ENCODE measurements at regions not wholly inside any gene's neighbourhood (a gene's known extent, or its start where the extent isn't known, plus 50 kb on each side); places are given as distances from the start of the nearest gene placed in this dataset.
"Not testable (repeated sequence)": the region's sequence is repeated elsewhere in the genome, so short reads cannot be mapped to it uniquely, and the experiment has no call there.

- no peaks in the 10 kb centered on the region for H3K36me3 ChIP-seq (ENCODE audit: control insufficient read depth in 2 of 3, insufficient read depth in 3 of 3, low read length in 3 of 3)
- FAIRE-seq, result no peak
- intact Hi-C loops (cut with DNase I), result no loop called here
These were observed 2405.8 kb downstream of the PCDH7 start for GRCh38 chr4:33126002-33126401.

GRCh38 chr4:33130662-33131061 lies 2410.5 kb downstream of the PCDH7 start:
- peak; percentile 99 for FAIRE-seq
- H3K4me1 ChIP-seq (ENCODE audit: control insufficient read depth in 2 of 3, insufficient read depth in 2 of 3, low read depth in 1 of 3, low read length in 3 of 3); H3K36me3 ChIP-seq (ENCODE audit: control insufficient read depth in 2 of 3, insufficient read depth in 3 of 3, low read length in 3 of 3); H3K27ac ChIP-seq (ENCODE audit: low read depth in 2 of 2, low read length in 2 of 2); H3K4me3 ChIP-seq (ENCODE audit: low read length in 3 of 3); H3K9me3 ChIP-seq (ENCODE audit: control insufficient read depth in 2 of 3, insufficient read depth in 1 of 3, low read length in 3 of 3); H3K27me3 ChIP-seq (ENCODE audit: control insufficient read depth, insufficient read depth, low read length); intact Hi-C loops (cut with DNase I); DNase-seq; H3K9ac ChIP-seq (ENCODE audit: low read length in 3 of 3): not testable (repeated sequence)

More at GRCh38 chr4:33126002-33126401, 2405.8 kb downstream of the PCDH7 start:
- H3K9me3 ChIP-seq (ENCODE audit: control insufficient read depth in 2 of 3, insufficient read depth in 1 of 3, low read length in 3 of 3), result no peaks in the 10 kb centered on the region
- H3K9ac ChIP-seq (ENCODE audit: low read length in 3 of 3), result no peak overlapping the region
- H3K27me3 ChIP-seq (ENCODE audit: control insufficient read depth, insufficient read depth, low read length), result no peaks in the 10 kb centered on the region
- H3K4me1 ChIP-seq (ENCODE audit: control insufficient read depth in 2 of 3, insufficient read depth in 2 of 3, low read depth in 1 of 3, low read length in 3 of 3), result no peaks in the 10 kb centered on the region
- no peak for TF ChIP-seq CTCF (IDR thresholded peaks at IDR 0.05; ENCODE audit: borderline replicate concordance, extremely low read depth, insufficient read depth)
- no peak for DNase-seq
- no peak overlapping the region for H3K27ac ChIP-seq (ENCODE audit: low read depth in 2 of 2, low read length in 2 of 2)
- no peak overlapping the region for H3K4me3 ChIP-seq (ENCODE audit: low read length in 3 of 3)

- no peak overlapping the region for H3K4me3 ChIP-seq (ENCODE audit: low read length in 3 of 3)
- TF ChIP-seq CTCF (IDR thresholded peaks at IDR 0.05; ENCODE audit: borderline replicate concordance, extremely low read depth, insufficient read depth), result no peak
- H3K4me1 ChIP-seq (ENCODE audit: control insufficient read depth in 2 of 3, insufficient read depth in 2 of 3, low read depth in 1 of 3, low read length in 3 of 3), result no peaks in the 10 kb centered on the region
- H3K27ac ChIP-seq (ENCODE audit: low read depth in 2 of 2, low read length in 2 of 2), result no peak overlapping the region
- DNase-seq (no peak), FAIRE-seq (no peak)
- intact Hi-C loops (cut with DNase I), result no loop called here
- no peaks in the 10 kb centered on the region for H3K9me3 ChIP-seq (ENCODE audit: control insufficient read depth in 2 of 3, insufficient read depth in 1 of 3, low read length in 3 of 3)
- no peaks in the 10 kb centered on the region for H3K27me3 ChIP-seq (ENCODE audit: control insufficient read depth, insufficient read depth, low read length)
- no peak overlapping the region for H3K9ac ChIP-seq (ENCODE audit: low read length in 3 of 3)
- H3K36me3 ChIP-seq (ENCODE audit: control insufficient read depth in 2 of 3, insufficient read depth in 3 of 3, low read length in 3 of 3), result no peaks in the 10 kb centered on the region
These were observed 2413.6 kb downstream of the PCDH7 start for GRCh38 chr4:33133723-33134122.

- no peak for DNase-seq
- intact Hi-C loops (cut with DNase I), result no loop called here
- Histone ChIP-seq H3K4me3 (ENCODE audit: low read length in 3 of 3) (no peak overlapping the region), H3K9ac (ENCODE audit: low read length in 3 of 3) (no peak overlapping the region), H3K36me3 (ENCODE audit: control insufficient read depth in 2 of 3, insufficient read depth in 3 of 3, low read length in 3 of 3) (no peaks in the 10 kb centered on the region), H3K27ac (ENCODE audit: low read depth in 2 of 2, low read length in 2 of 2) (no peak overlapping the region), H3K27me3 (ENCODE audit: control insufficient read depth, insufficient read depth, low read length) (no peaks in the 10 kb centered on the region), H3K9me3 (ENCODE audit: control insufficient read depth in 2 of 3, insufficient read depth in 1 of 3, low read length in 3 of 3) (no peaks in the 10 kb centered on the region), H3K4me1 (ENCODE audit: control insufficient read depth in 2 of 3, insufficient read depth in 2 of 3, low read depth in 1 of 3, low read length in 3 of 3) (no peaks in the 10 kb centered on the region)
- no peak for TF ChIP-seq CTCF (IDR thresholded peaks at IDR 0.05; ENCODE audit: borderline replicate concordance, extremely low read depth, insufficient read depth)
- FAIRE-seq, result no peak
These were observed 2414.2 kb downstream of the PCDH7 start for GRCh38 chr4:33134366-33134765.

All from kidney (tissue), 13 donors.